ENCODE measurements at regions not wholly inside any gene's neighbourhood (a gene's known extent, or its start where the extent isn't known, plus 50 kb on each side); places are given as distances from the start of the nearest gene placed in this dataset.

- no peak for ATAC-seq
- TF ChIP-seq, protein P1, sequence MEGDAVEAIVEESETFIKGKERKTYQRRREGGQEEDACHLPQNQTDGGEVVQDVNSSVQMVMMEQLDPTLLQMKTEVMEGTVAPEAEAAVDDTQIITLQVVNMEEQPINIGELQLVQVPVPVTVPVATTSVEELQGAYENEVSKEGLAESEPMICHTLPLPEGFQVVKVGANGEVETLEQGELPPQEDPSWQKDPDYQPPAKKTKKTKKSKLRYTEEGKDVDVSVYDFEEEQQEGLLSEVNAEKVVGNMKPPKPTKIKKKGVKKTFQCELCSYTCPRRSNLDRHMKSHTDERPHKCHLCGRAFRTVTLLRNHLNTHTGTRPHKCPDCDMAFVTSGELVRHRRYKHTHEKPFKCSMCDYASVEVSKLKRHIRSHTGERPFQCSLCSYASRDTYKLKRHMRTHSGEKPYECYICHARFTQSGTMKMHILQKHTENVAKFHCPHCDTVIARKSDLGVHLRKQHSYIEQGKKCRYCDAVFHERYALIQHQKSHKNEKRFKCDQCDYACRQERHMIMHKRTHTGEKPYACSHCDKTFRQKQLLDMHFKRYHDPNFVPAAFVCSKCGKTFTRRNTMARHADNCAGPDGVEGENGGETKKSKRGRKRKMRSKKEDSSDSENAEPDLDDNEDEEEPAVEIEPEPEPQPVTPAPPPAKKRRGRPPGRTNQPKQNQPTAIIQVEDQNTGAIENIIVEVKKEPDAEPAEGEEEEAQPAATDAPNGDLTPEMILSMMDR (IDR thresholded peaks at IDR 0.05) = peak; percentile 44
- peak; percentile 26 for DNase-seq
- Mint-ChIP-seq H3K27ac (no peak overlapping the region), H3K9me3 (no peaks in the 10 kb centered on the region), H3K4me1 (ENCODE audit: low read depth) (no peaks in the 10 kb centered on the region), H3K27me3 (no peaks in the 10 kb centered on the region), H3K4me3 (no peak overlapping the region), H3K36me3 (ENCODE audit: low read depth) (no peaks in the 10 kb centered on the region)
- ChIA-PET POLR2A (no interaction called here), CTCF (interaction anchor here (1.4 kb wide), 1 partner anchor 24 kb away, joined by 4 read pairs; no protein-coding TSS in a partner anchor)
- intact Hi-C loops (cut with micrococcal nuclease) = no loop called here
These were observed 218.2 kb downstream of the BMP7 start for GRCh38 chr20:57048027-57048869.

DNA sequence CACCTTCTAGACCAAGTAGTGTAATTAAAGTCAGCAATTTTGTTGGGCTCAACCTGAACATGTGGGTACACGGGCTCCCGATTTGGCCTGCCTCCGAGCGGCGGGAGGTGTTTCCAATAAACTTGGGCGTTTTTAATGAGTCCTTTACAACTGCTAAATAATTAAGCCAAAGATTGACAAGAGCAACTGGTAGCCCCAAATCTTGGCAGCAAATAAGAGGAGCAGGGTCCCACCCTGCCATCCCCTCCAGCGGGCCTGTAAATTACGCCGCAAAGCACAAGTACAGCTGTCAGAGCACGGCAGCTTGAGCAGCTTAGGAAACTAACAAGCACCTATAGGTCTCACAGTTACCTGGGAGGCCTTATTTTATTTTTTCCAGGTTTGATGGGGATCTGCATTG, 217.1 kb downstream of the BMP7 start:
- intact Hi-C loops (cut with micrococcal nuclease) = no loop called here
- Mint-ChIP-seq H3K27ac (no peak overlapping the region), H3K4me3 (no peak overlapping the region), H3K36me3 (ENCODE audit: low read depth) (no peaks in the 10 kb centered on the region), H3K27me3 (no peaks in the 10 kb centered on the region), H3K4me1 (ENCODE audit: low read depth) (no peaks in the 10 kb centered on the region), H3K9me3 (no peaks in the 10 kb centered on the region)
- DNase-seq (no peak), ATAC-seq (no peak)
- ChIA-PET CTCF (interaction anchor here (1.4 kb wide), 1 partner anchor 23 kb away, joined by 4 read pairs; no protein-coding TSS in a partner anchor), POLR2A (no interaction called here)
- TF ChIP-seq, protein P1 (IDR thresholded peaks at IDR 0.05) = no peak

GRCh38 chr20:57051096-57051495, 215.3 kb downstream of the BMP7 start:
- no peaks in the 10 kb centered on the region for H3K9me3 Mint-ChIP-seq
- TF ChIP-seq, protein P1 (IDR thresholded peaks at IDR 0.05) = no peak
- H3K27me3 Mint-ChIP-seq = no peaks in the 10 kb centered on the region
- ChIA-PET POLR2A (no interaction called here), CTCF (no interaction called here)
- ATAC-seq (no peak), DNase-seq (no peak)
- H3K4me3 Mint-ChIP-seq = no peak overlapping the region
- no peaks in the 10 kb centered on the region for H3K36me3 Mint-ChIP-seq (ENCODE audit: low read depth)
- no peaks in the 10 kb centered on the region for H3K4me1 Mint-ChIP-seq (ENCODE audit: low read depth)
- H3K27ac Mint-ChIP-seq = no peak overlapping the region
- intact Hi-C loops (cut with micrococcal nuclease) = no loop called here

- ChIA-PET CTCF (no interaction called here), POLR2A (no interaction called here)
- ATAC-seq = no peak
- TF ChIP-seq, protein P1 (IDR thresholded peaks at IDR 0.05) = no peak
- H3K9me3 Mint-ChIP-seq = no peaks in the 10 kb centered on the region
- H3K27me3 Mint-ChIP-seq = peaks cover under 1% of the 10 kb centered on the region
- intact Hi-C loops (cut with micrococcal nuclease) = no loop called here
- H3K4me1 Mint-ChIP-seq (ENCODE audit: low read depth) = no peaks in the 10 kb centered on the region
- no peak overlapping the region for H3K27ac Mint-ChIP-seq
- DNase-seq = no peak
- H3K36me3 Mint-ChIP-seq (ENCODE audit: low read depth) = no peaks in the 10 kb centered on the region
- no peak overlapping the region for H3K4me3 Mint-ChIP-seq
These were observed 213.4 kb downstream of the BMP7 start for GRCh38 chr20:57053067-57053466.

- CTCF ChIA-PET = no interaction called here
- Mint-ChIP-seq H3K27ac (no peak overlapping the region), H3K4me1 (ENCODE audit: low read depth) (no peaks in the 10 kb centered on the region), H3K36me3 (ENCODE audit: low read depth) (no peaks in the 10 kb centered on the region), H3K4me3 (no peak overlapping the region), H3K27me3 (peaks cover 3% of the 10 kb centered on the region), H3K9me3 (no peaks in the 10 kb centered on the region)
- TF ChIP-seq, protein P1 (IDR thresholded peaks at IDR 0.05) = no peak
- no peak for ATAC-seq
- POLR2A ChIA-PET = no interaction called here
- DNase-seq = no peak
- intact Hi-C loops (cut with micrococcal nuclease) = no loop called here
These were observed 212.5 kb downstream of the BMP7 start for GRCh38 chr20:57053793-57054552.
